SJSA1 (cell line): ENCODE measurements at regions not wholly inside any gene's neighbourhood (a gene's known extent, or its start where the extent isn't known, plus 50 kb on each side); places are given as distances from the start of the nearest gene placed in this dataset.

Source experiments
- DNase-seq, 2 experiments: peaks; one replicate each; pipeline ENCODE4 v3.0.0-alpha.2; 2015 to 2020; ENCODE audit warnings: low spot score in 2 of 2, low read depth in 1 of 2
- H3K27ac ChIP-seq: fragments of 250-450 bp; sonication (Bioruptor Pico); 2 replicates; pipeline ENCODE4 v1.5.1; 2020; ENCODE audit warnings: mild to moderate bottlenecking, moderate library complexity
- H3K27me3 ChIP-seq: fragments of 250-450 bp; sonication (Bioruptor Pico); replicated peaks from 2 replicates; pipeline ENCODE4 v1.5.1; 2020; ENCODE audit warnings: mild to moderate bottlenecking, moderate library complexity
- H3K36me3 ChIP-seq: fragments of 250-450 bp; sonication (Bioruptor Pico); 2 replicates; pipeline ENCODE4 v1.5.1; 2020; ENCODE audit warnings: mild to moderate bottlenecking
- H3K4me1 ChIP-seq: fragments of 250-450 bp; sonication (Bioruptor Pico); replicated peaks from 2 replicates; pipeline ENCODE4 v1.6.1; 2021; ENCODE audit warnings: mild to moderate bottlenecking
- H3K4me3 ChIP-seq: fragments of 250-450 bp; sonication (Bioruptor Pico); 2 replicates; pipeline ENCODE4 v1.5.1; 2020; ENCODE audit warnings: mild to moderate bottlenecking
- H3K9me3 ChIP-seq: fragments of 250-450 bp; sonication (Bioruptor Pico); replicated peaks from 2 replicates; pipeline ENCODE4 v1.5.1; 2020; ENCODE audit warnings: mild to moderate bottlenecking

DNA sequence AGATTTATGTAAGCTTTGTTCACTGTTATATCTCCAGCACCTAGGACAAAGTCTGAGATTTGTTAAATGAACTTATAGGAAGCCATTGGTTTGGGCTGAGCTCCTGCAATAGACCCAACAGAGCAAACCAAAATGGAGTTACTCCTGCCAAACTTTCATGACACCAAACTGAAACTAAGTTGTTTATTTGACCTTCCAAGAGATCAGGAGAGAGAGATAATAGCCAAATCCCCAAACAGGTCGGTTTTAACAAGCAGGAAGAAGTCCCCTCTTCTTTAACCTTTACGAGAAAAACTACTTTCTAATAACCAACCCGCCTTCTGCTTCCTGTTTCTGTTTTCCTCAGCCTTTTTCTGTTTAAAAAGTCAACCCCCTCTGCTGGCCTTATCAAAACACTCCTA is 54.9 kb upstream of the ATP12A start:
- H3K9me3 ChIP-seq = no peaks in the 10 kb centered on the region
- peaks cover 12% of the 10 kb centered on the region for H3K4me1 ChIP-seq
- no peaks in the 10 kb centered on the region for H3K27me3 ChIP-seq
- no peak for DNase-seq
- H3K27ac ChIP-seq = no peak overlapping the region
- no peaks in the 10 kb centered on the region for H3K36me3 ChIP-seq
- no peak overlapping the region for H3K4me3 ChIP-seq

GRCh38 chr13:24625870-24626849 is 54.0 kb upstream of the ATP12A start:
- H3K9me3 ChIP-seq = no peaks in the 10 kb centered on the region
- H3K27ac ChIP-seq = no peak overlapping the region
- H3K27me3 ChIP-seq = no peaks in the 10 kb centered on the region
- peaks cover 21% of the 10 kb centered on the region for H3K4me1 ChIP-seq
- DNase-seq = no peak
- H3K36me3 ChIP-seq = no peaks in the 10 kb centered on the region
- no peak overlapping the region for H3K4me3 ChIP-seq

- peaks cover 28% of the 10 kb centered on the region for H3K4me1 ChIP-seq
- no peak overlapping the region for H3K4me3 ChIP-seq
- H3K36me3 ChIP-seq = no peaks in the 10 kb centered on the region
- no peak overlapping the region for H3K27ac ChIP-seq
- H3K27me3 ChIP-seq = no peaks in the 10 kb centered on the region
- H3K9me3 ChIP-seq = no peaks in the 10 kb centered on the region
- no peak for DNase-seq
Measured at GRCh38 chr13:24627090-24627714, 53.0 kb upstream of the ATP12A start.

DNA sequence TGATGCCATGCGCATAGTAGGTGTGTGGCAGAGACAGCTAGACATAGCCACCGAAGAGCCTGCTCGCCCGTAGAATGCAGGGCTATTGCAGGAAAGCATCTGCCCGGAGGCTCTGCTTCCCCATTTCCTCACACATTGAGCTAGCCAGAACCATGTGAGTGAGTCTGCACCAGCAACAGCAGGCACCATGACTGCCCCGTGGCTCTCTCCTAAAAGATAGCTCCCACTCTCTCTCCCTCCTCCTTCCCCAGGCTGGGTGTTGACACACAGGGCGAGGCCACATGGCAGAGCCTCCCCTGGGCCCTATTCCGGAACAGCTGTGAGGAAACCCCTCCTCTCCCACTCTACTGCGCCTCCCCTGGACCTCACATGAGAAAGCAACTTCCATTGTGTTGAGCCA is 52.3 kb upstream of the ATP12A start:
- Histone ChIP-seq H3K4me3 (no peak overlapping the region), H3K27ac (no peak overlapping the region), H3K4me1 (peaks cover 29% of the 10 kb centered on the region), H3K9me3 (no peaks in the 10 kb centered on the region), H3K27me3 (no peaks in the 10 kb centered on the region), H3K36me3 (no peaks in the 10 kb centered on the region)
- DNase-seq = no peak

DNA sequence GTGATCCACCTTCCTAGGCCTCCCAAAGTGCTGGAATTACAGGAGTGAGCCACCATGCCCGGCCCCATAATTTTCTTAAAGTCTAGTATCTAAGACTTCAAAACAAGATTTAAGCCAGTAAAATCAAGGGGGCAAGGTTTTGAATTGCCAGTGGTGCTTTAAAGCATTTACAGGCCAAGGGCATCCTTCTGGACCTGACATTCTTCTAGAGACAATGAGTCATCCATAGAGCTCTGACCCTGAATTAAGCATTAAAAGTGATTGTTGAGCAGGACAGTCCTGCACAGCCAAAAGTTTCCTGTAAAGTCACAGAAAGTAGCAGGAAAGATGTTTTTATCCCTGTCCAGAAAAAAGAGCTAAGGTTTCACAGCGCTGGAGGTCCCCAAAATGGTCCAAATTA is 50.9 kb upstream of the ATP12A start:
- Histone ChIP-seq H3K4me1 (peaks cover 29% of the 10 kb centered on the region), H3K27ac (no peak overlapping the region), H3K9me3 (no peaks in the 10 kb centered on the region), H3K36me3 (no peaks in the 10 kb centered on the region), H3K27me3 (no peaks in the 10 kb centered on the region), H3K4me3 (no peak overlapping the region)
- DNase-seq = peak in 1 of 2 experiments; percentile 10

DNA sequence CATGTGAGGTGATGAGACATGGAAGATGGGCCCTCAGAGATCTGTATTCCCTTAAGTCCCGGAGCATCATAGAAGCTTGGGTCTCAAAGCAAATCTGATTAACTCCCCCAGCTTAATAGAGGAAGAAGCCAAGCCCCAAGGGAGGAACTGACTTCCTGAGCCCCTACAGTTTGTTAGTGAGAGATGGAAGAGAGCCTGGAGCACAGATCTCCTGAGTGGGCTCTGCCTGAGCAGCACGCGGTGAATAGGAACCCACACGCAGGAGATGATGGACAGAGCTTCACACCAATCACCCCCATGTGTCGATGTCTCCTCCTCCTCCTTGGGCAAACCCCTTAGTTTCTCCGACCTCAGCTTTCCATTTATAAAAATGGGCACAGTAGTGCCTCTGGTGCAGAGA is 50.1 kb upstream of the ATP12A start:
- Histone ChIP-seq H3K9me3 (no peaks in the 10 kb centered on the region), H3K36me3 (no peaks in the 10 kb centered on the region), H3K4me1 (peaks cover 29% of the 10 kb centered on the region), H3K27ac (peak overlapping the region; percentile 62), H3K4me3 (no peak overlapping the region), H3K27me3 (no peaks in the 10 kb centered on the region)
- DNase-seq = no peak
